Urothelium cell line (cell line): ENCODE measurements at regions not wholly inside any gene's neighbourhood (a gene's known extent, or its start where the extent isn't known, plus 50 kb on each side); places are given as distances from the start of the nearest gene placed in this dataset.
"Not testable (repeated sequence)": the region's sequence is repeated elsewhere in the genome, so short reads cannot be mapped to it uniquely, and the experiment has no call there.

Source experiments
- DNase-seq: peaks from one replicate; pipeline ENCODE4 v3.0.0; 2011; ENCODE audit warnings: low spot score, mixed read lengths
- FAIRE-seq: peaks from 2 replicates; lab custom pipeline; 2011; peaks lifted over from hg19 to GRCh38; lab: Jason Lieb, UNC

DNA sequence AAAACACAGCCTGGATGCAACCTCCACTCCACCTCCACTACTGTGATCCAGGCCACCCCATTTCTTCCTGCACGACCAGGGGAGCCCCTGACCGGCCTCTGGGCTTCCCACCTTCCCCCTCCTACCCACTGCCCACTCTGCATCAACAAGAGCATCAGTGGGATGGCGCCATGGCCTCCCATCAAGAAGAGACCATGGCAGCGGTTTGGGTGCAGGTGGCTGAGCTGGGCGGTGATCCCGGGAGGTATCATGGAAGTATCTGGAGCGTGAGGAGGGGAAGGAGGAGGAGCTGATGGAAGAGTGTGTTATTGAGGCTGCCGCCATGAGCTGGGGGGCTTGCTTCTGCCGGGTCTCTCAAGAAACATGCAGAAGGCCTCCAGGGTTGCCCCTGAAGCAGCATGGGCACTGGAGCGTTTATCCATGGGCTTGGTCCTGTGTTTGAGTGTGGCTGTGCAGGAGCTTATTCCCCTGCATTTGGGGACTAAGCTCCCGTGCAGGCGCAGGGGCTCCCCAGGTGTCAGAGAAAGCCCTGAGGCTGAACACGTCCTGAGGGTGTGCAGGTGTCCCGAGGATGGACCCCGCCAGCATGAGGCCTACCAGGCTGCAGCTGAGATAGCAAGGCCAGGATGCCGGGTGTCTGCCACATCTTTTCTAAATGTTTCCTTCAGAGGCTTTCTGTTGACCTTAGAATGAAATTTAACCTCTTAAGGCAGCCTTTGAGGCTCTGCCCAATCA lies 99.2 kb upstream of the PCBD1 start:
- DNase-seq (no peak), FAIRE-seq (no peak)

DNA sequence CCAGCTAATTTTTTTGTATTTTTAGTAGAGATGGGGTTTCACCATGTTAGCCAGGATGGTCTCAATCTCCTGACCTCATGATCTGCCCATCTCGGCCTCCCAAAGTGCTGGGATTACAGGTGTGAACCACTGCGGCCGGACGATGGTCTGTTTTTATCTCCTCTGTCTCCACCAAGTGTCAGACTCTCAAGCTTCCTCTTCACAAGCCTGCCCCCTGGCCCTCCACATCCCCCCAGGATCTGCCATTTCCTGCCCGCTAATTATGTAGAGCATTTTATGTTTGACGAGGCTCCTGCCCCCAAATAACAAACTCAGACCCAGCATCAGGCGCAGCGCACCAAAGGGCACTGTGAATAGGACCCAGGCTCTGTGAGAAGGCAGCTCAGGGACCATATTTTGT lies 101.8 kb upstream of the PCBD1 start:
- FAIRE-seq, DNase-seq: not testable (repeated sequence)

DNA sequence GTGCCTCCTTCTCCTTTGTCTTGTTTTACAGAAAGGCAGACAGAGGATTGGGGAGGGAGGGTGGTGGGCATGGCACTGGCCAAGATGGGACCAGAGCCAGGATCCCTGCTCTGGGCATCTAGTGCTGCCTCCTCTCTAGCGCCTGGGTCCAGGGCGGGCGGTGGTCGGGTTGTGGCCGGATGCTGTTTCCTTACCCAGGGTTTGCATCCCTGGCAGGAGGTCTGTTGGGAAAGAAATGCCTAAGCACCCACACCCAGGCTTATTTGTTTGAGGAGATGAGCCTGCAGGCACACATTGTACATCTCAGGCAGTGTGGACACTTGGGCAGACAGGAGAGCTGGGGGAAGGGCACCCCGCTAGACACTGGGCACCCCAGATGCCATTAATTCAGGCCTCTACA lies 102.3 kb upstream of the PCBD1 start:
- FAIRE-seq (no peak), DNase-seq (no peak)

DNA sequence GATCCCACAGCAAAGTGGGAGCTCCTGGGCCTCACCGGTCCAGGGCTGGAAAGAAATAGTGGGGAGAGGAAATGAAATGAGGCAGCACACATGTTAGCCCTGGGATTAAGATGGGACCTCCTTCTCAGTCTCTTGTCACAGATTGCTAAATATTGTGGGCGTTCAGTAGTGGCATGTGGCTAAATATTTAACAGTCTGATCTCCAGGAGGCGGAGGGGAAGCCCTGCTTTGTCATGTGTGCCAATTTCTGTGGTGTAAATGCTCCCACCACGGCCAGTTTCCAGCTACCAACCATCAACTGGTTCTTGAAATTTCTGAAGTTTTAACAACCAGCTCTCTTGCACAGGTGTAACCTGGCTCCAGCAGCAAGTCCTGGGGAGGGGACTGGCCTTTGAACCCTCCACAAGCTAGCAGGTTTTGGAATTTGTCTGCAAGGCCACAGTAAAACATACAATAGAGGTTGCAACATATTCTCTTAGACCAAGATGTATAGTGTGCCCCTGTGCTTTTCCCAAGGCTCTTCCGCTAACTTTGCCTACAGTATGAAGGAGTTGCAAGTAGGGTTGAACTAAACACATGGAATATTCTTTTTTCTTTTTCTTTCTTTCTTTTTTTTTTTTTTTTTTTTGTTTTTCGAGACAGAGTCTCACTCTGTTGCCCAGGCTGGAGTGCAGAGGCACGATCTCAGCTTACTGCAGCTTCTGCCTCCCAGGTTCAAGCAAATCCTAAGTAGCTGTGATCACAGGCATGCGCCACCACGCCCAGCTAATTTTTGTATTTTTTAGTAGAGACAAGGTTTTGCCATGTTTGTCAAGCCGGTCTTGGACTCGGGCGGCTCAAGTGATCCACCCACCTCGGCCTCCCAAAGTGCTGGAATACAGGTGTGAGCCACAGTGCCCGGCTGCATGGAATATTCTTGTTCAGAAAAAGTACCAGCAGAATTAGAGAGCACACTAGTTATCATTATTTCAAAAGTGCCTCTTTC lies 103.1 kb upstream of the PCBD1 start:
- FAIRE-seq = no peak
- no peak for DNase-seq

GRCh38 chr10:70992436-70992835 lies 104.1 kb upstream of the PCBD1 start:
- FAIRE-seq (no peak), DNase-seq (no peak)

GRCh38 chr10:70993051-70993450 lies 104.7 kb upstream of the PCBD1 start:
- peak; percentile 20 for FAIRE-seq
- DNase-seq = no peak

DNA sequence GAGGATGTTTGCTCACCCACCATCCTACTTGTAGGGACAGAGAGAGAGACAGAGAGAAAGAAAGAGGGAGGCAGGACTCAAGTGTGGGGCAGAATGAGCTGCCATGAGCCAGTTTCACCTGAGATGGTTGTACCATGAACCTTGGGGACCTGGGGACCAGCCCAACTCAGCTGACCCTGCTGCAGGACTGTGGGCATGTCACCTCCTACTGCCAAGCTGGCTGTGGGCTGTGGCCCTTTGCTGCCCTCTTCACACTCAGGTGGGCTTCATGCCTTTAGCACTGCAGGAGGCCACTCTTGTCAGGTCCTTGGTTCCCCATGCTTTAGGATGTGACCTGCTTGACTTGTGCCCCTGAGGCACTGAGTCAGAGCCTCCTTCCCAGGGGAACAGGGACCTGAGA lies 108.2 kb upstream of the PCBD1 start:
- DNase-seq (no peak), FAIRE-seq (no peak)

DNA sequence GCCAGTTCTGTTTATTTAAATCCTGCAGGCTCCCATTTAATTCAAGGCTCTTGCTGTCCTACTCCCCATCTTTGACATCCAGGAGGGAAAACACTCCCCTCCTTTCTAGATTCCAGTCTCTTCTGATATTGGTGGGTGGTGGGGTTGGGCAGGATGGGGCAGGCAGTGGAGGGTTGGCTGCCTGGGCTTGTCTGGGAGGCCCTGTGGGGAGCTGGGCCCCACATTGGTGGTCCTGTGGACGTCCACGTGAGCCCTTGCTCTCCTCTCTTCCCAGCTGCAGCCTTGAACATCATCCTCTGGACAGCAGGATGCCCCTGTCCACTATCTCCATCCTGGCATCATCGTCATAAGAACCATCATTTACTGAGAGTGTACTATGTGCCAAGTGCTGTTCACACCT lies 108.9 kb upstream of the PCBD1 start:
- no peak for FAIRE-seq
- no peak for DNase-seq

GRCh38 chr10:70998086-70998485 lies 109.7 kb upstream of the PCBD1 start:
- DNase-seq = no peak

DNA sequence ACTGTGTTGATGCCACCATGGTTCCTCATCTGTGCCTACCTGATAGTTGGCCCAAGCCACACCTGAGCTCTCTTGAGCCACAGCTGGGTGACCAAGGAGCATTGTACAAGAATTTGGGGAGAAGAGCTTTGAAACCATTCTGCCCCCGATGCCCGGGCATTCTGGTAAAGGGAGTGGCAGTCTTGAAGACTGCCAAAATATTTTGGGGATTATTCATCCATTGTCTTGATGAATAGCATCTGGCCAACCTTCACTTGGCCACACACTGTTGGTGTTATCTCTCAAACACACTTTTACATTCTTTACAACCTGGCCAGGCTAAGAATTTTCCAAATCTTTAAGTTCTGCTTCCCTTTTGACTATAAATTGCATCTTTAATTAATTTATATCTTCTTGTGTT lies 113.1 kb upstream of the PCBD1 start:
- peak; percentile 82 for FAIRE-seq

More at GRCh38 chr10:70998086-70998485, 109.7 kb upstream of the PCBD1 start:
- FAIRE-seq = peak; percentile 71

GRCh38 chr10:71004176-71005075 lies 116.1 kb upstream of the PCBD1 start:
- FAIRE-seq (no peak), DNase-seq (no peak)

More for the DNA sequence above, 113.1 kb upstream of the PCBD1 start:
- peak; percentile 82 for DNase-seq

GRCh38 chr10:71005337-71006305 lies 117.3 kb upstream of the PCBD1 start:
- DNase-seq = no peak
- no peak for FAIRE-seq

- no peak for DNase-seq
Measured at GRCh38 chr10:71006506-71006905, 118.1 kb upstream of the PCBD1 start.

GRCh38 chr10:71007516-71007915 lies 119.2 kb upstream of the PCBD1 start:
- FAIRE-seq (no peak), DNase-seq (no peak)

More at GRCh38 chr10:71006506-71006905, 118.1 kb upstream of the PCBD1 start:
- FAIRE-seq = no peak

- DNase-seq (no peak), FAIRE-seq (no peak)
Measured at GRCh38 chr10:71008150-71008549, 119.8 kb upstream of the PCBD1 start.

DNA sequence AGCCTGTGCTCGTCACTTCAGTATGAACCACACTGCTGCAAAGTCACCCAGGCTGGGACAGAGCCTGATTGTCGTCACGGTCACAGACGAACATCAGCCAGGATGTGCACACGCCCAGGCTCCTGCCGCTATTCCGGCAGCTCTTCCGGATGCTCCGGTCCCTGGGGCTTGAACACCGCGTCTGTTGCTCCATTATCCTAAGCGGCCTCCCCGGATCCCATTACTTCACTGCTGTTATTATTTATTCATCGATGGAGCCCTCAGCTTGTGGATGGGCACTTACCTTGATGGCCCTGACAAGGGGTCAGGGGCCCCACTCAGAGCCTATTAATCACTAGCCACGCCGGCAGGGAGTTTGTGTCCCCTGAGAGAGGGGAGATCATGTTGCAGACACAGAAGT lies 120.8 kb upstream of the PCBD1 start:
- DNase-seq = no peak
- no peak for FAIRE-seq

GRCh38 chr10:71010730-71011129 lies 122.4 kb upstream of the PCBD1 start:
- DNase-seq (no peak), FAIRE-seq (no peak)

- FAIRE-seq (no peak), DNase-seq (no peak)
Measured at GRCh38 chr10:71011141-71011540, 122.8 kb upstream of the PCBD1 start.

- no peak for DNase-seq
- no peak for FAIRE-seq
Measured at GRCh38 chr10:71014021-71014805, 125.8 kb upstream of the PCBD1 start.
